HT1080 (cell line): ENCODE measurements at regions not wholly inside any gene's neighbourhood (a gene's known extent, or its start where the extent isn't known, plus 50 kb on each side); places are given as distances from the start of the nearest gene placed in this dataset.

Experiments used
- DNase-seq: peaks from one replicate; pipeline ENCODE4 v3.0.0-alpha.2; 2015; ENCODE audit warnings: low read depth

DNA sequence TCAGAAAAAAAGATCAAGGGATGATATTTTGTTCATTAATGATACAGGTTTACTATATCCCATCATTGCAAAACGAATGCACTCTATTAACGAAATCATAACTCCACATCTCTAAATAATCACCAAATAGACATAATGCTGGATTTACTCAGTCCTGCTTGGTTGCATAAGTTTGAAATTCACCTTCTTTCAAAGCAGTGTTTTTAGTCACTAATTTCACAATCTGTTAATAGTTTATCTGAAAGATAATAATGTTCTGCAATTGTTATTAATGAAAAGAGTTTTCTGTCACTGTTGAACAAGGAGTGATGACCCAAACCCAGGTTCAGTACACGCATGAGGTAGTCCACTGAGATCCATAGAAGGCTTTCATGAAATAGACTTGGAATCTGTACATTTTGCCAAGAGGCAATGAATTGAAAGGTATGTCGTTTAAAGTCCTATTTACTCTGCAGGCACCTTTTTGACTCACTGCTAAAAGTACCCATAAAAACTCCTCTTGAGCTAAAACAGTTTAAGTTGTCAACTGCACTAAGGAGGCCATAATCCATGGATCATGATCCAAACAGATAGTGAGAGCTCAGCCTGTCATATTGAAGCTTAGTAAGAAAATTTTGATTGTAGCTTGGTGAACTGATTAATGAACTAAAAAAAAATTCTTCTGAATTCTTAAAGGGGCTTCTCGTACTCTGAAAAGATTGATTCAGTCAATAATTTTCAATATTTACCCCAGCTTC is 75.6 kb upstream of the MBNL1 start:
- DNase-seq = no peak

- DNase-seq = no peak
These were observed 75.0 kb upstream of the MBNL1 start for GRCh38 chr3:152193673-152194267.

- no peak for DNase-seq
These were observed 73.5 kb upstream of the MBNL1 start for GRCh38 chr3:152195206-152195605.

DNA sequence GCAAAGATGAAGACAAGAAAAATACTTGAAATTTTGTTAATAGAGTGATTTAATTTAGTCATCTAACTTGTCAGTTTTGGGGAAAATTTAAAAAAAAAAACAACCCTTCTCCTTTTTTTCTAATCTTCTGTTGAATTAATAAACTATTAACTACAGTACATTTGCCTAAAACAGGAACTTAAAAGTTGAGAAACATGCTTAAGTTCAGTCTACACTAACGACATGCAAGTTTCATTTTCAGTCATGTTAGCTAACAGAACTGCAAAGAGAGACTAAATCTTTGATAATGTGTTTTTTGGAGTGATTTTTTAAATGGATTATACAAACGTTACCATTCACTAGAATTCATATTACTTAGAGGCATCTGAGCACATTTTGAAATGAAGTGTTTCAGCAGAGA is 71.9 kb upstream of the MBNL1 start:
- no peak for DNase-seq

DNA sequence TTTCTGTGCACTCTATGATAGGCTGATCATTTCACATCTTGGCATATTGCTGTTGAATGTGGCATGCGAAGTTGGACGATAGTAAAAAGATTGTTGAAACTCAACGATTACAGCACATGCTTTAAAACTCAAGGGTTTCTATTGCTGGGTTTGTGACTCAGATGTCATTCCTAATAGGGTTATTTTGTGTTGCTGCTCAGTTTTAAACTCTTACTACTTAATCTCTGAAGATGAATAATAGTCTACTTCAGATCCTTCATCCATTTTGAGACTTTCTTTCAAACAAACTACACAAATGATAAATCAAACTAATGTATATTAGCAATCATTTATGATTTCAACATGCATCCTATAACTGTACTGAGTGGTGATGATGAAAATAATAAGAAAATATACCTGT is 71.3 kb upstream of the MBNL1 start:
- no peak for DNase-seq

GRCh38 chr3:152197937-152198336 is 70.8 kb upstream of the MBNL1 start:
- DNase-seq = no peak

- no peak for DNase-seq
These were observed 70.1 kb upstream of the MBNL1 start for GRCh38 chr3:152198665-152199064.

- DNase-seq = no peak
These were observed 69.5 kb upstream of the MBNL1 start for GRCh38 chr3:152199102-152199840.

GRCh38 chr3:152200476-152201420 is 68.0 kb upstream of the MBNL1 start:
- no peak for DNase-seq

DNA sequence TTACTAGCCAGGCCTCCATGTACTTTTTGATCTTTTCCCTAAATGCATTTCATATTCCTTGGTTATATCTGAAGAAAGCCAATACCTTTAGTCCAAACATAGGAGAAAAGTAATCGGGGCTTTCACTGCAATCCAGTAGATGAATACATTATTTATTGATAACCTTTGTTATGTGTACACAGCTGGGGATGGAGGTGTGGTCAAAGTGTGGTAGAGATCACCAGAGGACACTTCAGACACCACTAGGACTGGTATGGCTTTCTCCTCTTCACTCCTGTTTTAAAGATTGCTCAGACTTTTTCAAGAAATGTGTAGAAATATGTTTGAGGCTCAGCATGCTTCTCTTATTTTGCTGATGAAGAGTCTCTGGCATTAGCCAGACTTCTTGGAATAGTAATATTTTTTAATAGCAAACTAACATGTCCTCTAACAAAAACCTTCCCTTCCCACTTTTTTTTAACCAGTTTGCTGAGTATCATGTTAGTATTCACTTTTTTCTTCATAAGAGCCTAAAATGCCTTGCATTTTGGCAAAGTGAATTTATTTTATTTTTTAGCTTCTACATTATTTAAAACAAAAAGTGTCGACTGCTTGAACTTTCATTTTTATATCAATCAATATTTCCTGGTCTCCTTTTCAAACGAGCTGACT is 65.6 kb upstream of the MBNL1 start:
- no peak for DNase-seq

DNA sequence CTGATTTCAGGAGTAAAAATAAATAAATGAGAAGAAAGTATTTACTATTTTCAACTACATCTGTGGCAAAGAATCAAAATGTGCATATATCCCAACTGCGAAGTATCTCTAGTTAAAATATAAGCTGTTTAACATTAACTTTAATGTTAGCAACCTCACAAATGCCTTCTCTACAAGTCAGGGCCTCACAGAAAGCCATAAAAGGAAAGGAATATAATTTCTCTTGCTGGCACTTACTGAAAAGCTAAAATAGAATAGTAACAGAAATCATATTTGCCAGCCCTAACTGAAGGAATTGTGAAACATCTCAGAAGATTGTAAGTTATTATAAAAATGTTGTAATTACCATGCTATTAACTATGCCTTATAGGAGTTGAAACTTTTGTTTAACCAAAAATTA is 65.1 kb upstream of the MBNL1 start:
- DNase-seq = no peak

GRCh38 chr3:152204218-152204617 is 64.5 kb upstream of the MBNL1 start:
- no peak for DNase-seq

DNA sequence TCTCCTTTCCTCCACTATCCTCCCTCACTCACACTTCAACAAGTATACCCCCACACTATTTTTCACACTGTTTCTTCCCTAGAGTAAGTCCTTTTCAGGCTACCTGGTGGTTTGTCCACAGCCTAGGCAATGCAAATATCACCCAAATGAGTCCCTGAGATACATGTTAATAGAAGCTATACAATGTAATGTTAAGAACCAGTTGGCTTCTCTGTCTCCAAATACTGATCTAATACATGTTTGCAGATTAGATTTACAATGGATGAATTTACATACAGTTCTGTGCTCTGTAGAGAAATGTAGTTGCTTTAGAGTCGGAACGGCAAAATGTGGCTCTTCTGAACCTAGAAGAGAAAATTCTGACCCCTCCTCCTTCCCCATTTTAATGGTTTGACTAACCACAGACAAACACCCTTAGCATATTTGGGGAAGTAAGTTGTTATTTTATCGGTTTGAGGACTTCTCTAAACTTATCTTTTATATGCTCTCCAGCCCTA is 63.6 kb upstream of the MBNL1 start:
- no peak for DNase-seq

DNA sequence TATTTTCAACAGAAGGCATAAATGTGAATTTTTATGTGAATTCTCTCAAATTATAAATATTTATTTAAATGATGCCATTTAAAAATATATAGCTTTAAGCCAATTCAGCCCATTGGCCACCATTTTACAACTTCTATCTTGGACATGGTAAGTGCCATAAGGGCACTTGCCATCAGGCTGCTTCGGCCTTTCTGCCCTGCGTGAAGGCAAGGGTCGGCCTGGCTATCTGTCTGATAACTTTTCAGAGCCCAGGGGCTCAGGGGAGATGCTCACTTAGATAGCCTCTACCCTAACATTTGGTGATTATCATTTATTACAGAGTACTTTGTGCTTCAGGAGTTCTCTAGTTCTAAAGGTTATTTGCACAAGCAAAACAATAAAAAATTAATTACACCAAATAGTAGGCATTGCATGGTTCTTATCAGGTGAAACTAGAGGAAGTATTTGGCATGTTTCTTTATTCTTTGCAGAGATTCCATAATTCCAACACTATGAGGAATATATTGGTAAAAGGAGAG is 62.4 kb upstream of the MBNL1 start:
- no peak for DNase-seq

GRCh38 chr3:152208439-152208838 is 60.3 kb upstream of the MBNL1 start:
- no peak for DNase-seq

GRCh38 chr3:152209060-152209459 is 59.7 kb upstream of the MBNL1 start:
- DNase-seq = no peak

- no peak for DNase-seq
These were observed 59.0 kb upstream of the MBNL1 start for GRCh38 chr3:152209776-152210175.

GRCh38 chr3:152210697-152211096 is 58.0 kb upstream of the MBNL1 start:
- no peak for DNase-seq

GRCh38 chr3:152211655-152212054 is 57.1 kb upstream of the MBNL1 start:
- DNase-seq = no peak

GRCh38 chr3:152213203-152213602 is 55.5 kb upstream of the MBNL1 start:
- DNase-seq = no peak

- DNase-seq = no peak
These were observed 54.8 kb upstream of the MBNL1 start for GRCh38 chr3:152213938-152214337.
